WTC11 (cell line): ENCODE measurements at regions not wholly inside any gene's neighbourhood (a gene's known extent, or its start where the extent isn't known, plus 50 kb on each side); places are given as distances from the start of the nearest gene placed in this dataset.

Experiments used
- CREB1 ChIP-seq: sonication (generic); formaldehyde crosslinking; IDR thresholded peaks from 2 replicates; pipeline ENCODE4 v1.8.0; 2023; ENCODE audit warnings: mild to moderate bottlenecking, missing genetic modification reagents
- CTCF ChIP-seq: fragments of 200-600 bp; IDR thresholded peaks from 2 replicates; pipeline ENCODE4 v1.8.0; 2022; ENCODE audit warnings: antibody characterized with exemption
- FOXK1 ChIP-seq: sonication (generic); formaldehyde crosslinking; IDR thresholded peaks from 2 replicates; pipeline ENCODE4 v1.8.0; 2022; ENCODE audit warnings: mild to moderate bottlenecking, moderate library complexity, missing genetic modification reagents
- KAT7 ChIP-seq: sonication (generic); formaldehyde crosslinking; IDR thresholded peaks from 2 replicates; pipeline ENCODE4 v1.8.1; 2023; ENCODE audit warnings: missing genetic modification reagents, mild to moderate bottlenecking, borderline replicate concordance
- NFYB ChIP-seq: sonication (generic); formaldehyde crosslinking; conservative IDR thresholded peaks from 2 replicates; pipeline ENCODE4 v1.8.0; 2022; ENCODE audit warnings: low read depth, missing genetic modification reagents
- NR1H2 ChIP-seq: sonication (generic); formaldehyde crosslinking; IDR thresholded peaks from 2 replicates; pipeline ENCODE4 v1.9.0; 2021; ENCODE audit warnings: mild to moderate bottlenecking, moderate library complexity, missing genetic modification reagents
- USF2 ChIP-seq: sonication (generic); formaldehyde crosslinking; IDR thresholded peaks from 2 replicates; pipeline ENCODE4 v1.8.1; 2023; ENCODE audit warnings: mild to moderate bottlenecking, missing genetic modification reagents, moderate library complexity
- ZNF232 ChIP-seq: sonication (generic); formaldehyde crosslinking; IDR thresholded peaks from 2 replicates; pipeline ENCODE4 v1.8.0; 2022; ENCODE audit warnings: mild to moderate bottlenecking, missing genetic modification reagents
- ZNF281 ChIP-seq: sonication (generic); formaldehyde crosslinking; IDR thresholded peaks from 2 replicates; pipeline ENCODE4 v1.8.0; 2023; ENCODE audit warnings: mild to moderate bottlenecking, missing genetic modification reagents
- ZNF317 ChIP-seq: sonication (generic); formaldehyde crosslinking; IDR thresholded peaks from 2 replicates; pipeline ENCODE4 v1.8.1; 2023; ENCODE audit warnings: low read depth, mild to moderate bottlenecking, moderate library complexity, missing genetic modification reagents, borderline replicate concordance
- ZNF532 ChIP-seq: fragments of 250-450 bp; sonication (Bioruptor Pico); IDR thresholded peaks from 2 replicates; pipeline ENCODE4 v1.9.0; 2021; ENCODE audit warnings: mild to moderate bottlenecking, borderline replicate concordance
- TF ChIP-seq, protein P1 (sequence below): sonication (generic); formaldehyde crosslinking; IDR thresholded peaks from 2 replicates; pipeline ENCODE4 v1.8.1; 2023; ENCODE audit warnings: mild to moderate bottlenecking, missing genetic modification reagents

GRCh38 chr15:36403351-36403750, 176.1 kb upstream of the CDIN1 start:
- TF ChIP-seq CTCF = no peak
- no peak for TF ChIP-seq CREB1
- no peak for TF ChIP-seq NR1H2 (CRISPR knock-in tag)
- no peak for TF ChIP-seq USF2 (CRISPR knock-in tag)
- no peak for TF ChIP-seq ZNF281
- TF ChIP-seq ZNF532 = no peak
- no peak for TF ChIP-seq ZNF232
- TF ChIP-seq, protein P1, sequence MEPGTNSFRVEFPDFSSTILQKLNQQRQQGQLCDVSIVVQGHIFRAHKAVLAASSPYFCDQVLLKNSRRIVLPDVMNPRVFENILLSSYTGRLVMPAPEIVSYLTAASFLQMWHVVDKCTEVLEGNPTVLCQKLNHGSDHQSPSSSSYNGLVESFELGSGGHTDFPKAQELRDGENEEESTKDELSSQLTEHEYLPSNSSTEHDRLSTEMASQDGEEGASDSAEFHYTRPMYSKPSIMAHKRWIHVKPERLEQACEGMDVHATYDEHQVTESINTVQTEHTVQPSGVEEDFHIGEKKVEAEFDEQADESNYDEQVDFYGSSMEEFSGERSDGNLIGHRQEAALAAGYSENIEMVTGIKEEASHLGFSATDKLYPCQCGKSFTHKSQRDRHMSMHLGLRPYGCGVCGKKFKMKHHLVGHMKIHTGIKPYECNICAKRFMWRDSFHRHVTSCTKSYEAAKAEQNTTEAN (CRISPR knock-in tag) = no peak
- no peak for TF ChIP-seq KAT7 (CRISPR knock-in tag)
- no peak for TF ChIP-seq NFYB
- no peak for TF ChIP-seq FOXK1
- no peak for TF ChIP-seq ZNF317 (CRISPR knock-in tag)
